NCI-H2029 (cell line): ENCODE measurements at regions not wholly inside any gene's neighbourhood (a gene's known extent, or its start where the extent isn't known, plus 50 kb on each side); places are given as distances from the start of the nearest gene placed in this dataset.
"Not testable (repeated sequence)": the region's sequence is repeated elsewhere in the genome, so short reads cannot be mapped to it uniquely, and the experiment has no call there.

Experiments used
- DNase-seq: peaks from one replicate; lab custom pipeline; 2025; lab: John Stamatoyannopoulos, UW

DNA sequence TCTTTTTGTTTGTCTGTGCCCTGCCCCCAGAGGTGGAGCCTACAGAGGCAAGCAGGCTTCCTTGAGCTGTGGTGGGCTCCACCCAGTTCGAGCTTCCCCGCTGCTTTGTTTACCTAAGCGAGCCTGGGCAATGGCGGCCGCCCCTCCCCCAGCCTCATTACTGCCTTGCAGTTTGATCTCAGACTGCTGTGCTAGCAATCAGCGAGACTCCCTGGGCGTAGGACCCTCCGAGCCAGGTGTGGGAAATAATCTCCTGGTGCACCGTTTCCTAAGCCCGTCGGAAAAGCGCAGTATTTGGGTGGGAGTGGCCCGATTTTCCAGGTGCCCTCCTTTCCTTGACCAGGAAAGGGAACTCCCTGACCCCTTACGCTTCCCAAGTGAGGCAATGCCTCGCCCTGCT lies 78.6 kb upstream of the HAND2 start:
- not testable (repeated sequence) for DNase-seq

DNA sequence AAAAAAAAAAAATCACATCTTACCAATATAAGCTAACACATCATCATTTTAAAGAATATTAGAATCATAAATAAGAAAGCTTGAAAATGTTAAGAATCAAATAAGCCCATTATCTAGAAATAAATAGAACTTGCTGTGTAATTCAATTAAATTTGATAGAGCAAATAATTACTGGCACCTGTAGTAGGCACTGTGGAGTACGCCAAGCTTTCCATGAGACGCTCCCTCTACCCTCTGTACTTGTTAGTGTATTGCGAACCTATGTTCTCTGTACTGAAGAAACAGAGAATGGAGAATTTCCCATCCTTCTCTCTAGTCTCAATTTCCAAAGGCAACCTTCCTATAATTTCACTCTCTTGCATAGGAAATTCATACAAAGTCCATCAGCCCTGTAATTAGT lies 61.7 kb upstream of the HAND2 start:
- DNase-seq = no peak

DNA sequence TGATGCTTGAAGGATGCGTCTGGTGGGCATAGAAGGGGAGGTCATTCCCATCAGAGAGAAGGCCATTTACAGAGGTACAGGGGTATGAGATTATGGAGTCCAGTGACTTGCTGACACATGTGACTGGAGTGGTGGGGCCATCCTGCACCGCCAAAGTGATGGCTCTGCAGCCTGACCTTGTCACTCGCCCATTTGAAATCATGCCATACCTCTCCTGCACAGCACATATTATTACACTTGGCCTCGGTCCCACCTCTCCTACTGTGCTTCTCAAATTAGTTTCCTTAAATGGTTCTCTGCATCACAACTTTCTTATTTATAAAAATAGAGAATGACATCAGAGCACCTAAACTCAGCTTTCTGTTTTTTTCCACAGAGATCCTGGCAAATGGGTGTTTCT lies 60.7 kb upstream of the HAND2 start:
- DNase-seq = no peak

DNA sequence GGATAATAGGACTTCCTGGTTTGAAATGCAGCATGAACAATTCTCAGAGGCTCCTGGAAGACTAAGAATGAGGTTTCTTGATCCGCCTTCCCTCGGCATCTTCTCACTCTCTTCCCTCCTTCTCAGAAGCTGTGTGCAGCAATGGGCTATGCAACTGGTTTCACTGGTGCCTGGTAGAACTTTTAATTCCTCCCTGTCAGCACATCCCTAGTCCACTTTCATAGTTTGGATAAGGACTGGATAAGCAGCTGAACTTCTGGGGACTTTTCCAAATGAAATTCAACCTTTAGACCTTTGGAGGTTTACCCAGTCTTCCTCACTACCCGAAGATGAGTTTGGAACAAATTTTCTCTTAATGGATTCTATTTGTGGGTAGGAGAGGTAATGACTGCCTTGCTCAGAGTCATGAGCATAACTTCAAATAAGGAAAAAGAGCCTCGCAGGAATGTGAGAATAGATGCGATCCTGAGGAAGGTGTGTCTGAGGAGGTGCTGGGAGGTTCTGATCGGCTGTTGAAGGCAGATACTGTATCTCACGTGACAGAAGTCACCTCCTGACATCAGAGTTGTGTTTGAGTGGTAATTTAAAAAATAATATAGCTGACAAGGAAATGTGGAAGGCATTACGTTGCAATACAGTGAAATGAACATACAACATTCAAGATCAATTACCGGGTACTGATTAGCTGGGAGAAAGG lies 56.0 kb upstream of the HAND2 start:
- no peak for DNase-seq

DNA sequence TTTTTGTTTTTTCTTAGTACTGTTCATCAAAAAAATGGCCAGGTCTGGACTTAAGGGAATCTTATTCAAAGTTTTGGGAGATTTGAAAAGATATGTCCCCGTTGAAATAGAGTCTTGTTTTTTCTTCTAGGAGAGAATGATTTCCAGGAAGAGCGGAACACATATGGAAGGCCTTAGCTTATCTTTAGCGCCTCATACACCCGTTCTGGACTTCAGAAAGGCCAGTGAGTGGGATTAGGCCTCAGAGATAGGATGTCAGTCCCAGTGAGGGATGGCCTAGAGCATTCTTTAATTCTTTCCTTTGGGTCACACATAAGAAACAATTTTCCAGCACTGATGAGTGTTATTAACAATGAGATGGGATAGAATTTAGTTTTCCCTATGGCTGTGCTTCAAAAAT lies 54.5 kb upstream of the HAND2 start:
- no peak for DNase-seq
